WTC11 (cell line): ENCODE measurements at regions not wholly inside any gene's neighbourhood (a gene's known extent, or its start where the extent isn't known, plus 50 kb on each side); places are given as distances from the start of the nearest gene placed in this dataset.

Experiments
- ATAC-seq: fragments of 200-7000 bp; cut with Tn5 transposase; 2 replicates; pipeline ENCODE4 v1.10.0; 2021; ENCODE audit warnings: mild to moderate bottlenecking, moderate library complexity
- CTCF ChIA-PET: fragments of 300-600 bp; sonication (Branson Sonifier 250); formaldehyde crosslinking; loops from one replicate; lab custom pipeline; 2021; ENCODE audit warnings: antibody characterized with exemption; lab: Charles Lee
- POLR2A ChIA-PET: fragments of 350-600 bp; sonication (Branson Sonifier 250); formaldehyde crosslinking; loops from one replicate; lab custom pipeline; 2021; ENCODE audit warnings: antibody characterized with exemption; lab: Charles Lee
- DNase-seq: peaks from one replicate; pipeline ENCODE4 v3.0.0; 2021; ENCODE audit warnings: low spot score
- H3K27ac Mint-ChIP-seq: 2 replicates; pipeline ENCODE4 v1.8.0; 2021; ENCODE audit warnings: mixed read lengths
- H3K27me3 Mint-ChIP-seq: 2 replicates; pipeline ENCODE4 v1.8.0; 2021; ENCODE audit warnings: low read depth, mild to moderate bottlenecking, moderate library complexity, mixed read lengths
- H3K36me3 Mint-ChIP-seq: 2 replicates; pipeline ENCODE4 v1.8.0; 2021; ENCODE audit warnings: mixed read lengths
- H3K4me1 Mint-ChIP-seq: 2 replicates; pipeline ENCODE4 v1.8.0; 2022; ENCODE audit warnings: mixed read lengths
- H3K4me3 Mint-ChIP-seq: 2 replicates; pipeline ENCODE4 v1.8.0; 2021; ENCODE audit warnings: mild to moderate bottlenecking, moderate library complexity, mixed read lengths
- H3K9me3 Mint-ChIP-seq: 2 replicates; pipeline ENCODE4 v1.8.0; 2021; ENCODE audit warnings: mixed read lengths
- ETV6 ChIP-seq: sonication (generic); formaldehyde crosslinking; IDR thresholded peaks from 2 replicates; pipeline ENCODE4 v1.8.1; 2022; ENCODE audit warnings: mild to moderate bottlenecking, missing genetic modification reagents
- IRF2 ChIP-seq: sonication (generic); formaldehyde crosslinking; IDR thresholded peaks from 2 replicates; pipeline ENCODE4 v1.8.0; 2022; ENCODE audit warnings: low read depth, missing genetic modification reagents, borderline replicate concordance
- JUN ChIP-seq: sonication (generic); formaldehyde crosslinking; IDR thresholded peaks from 2 replicates; pipeline ENCODE4 v1.8.0; 2023; ENCODE audit warnings: mild to moderate bottlenecking, missing genetic modification reagents
- NR1H2 ChIP-seq: sonication (generic); formaldehyde crosslinking; IDR thresholded peaks from 2 replicates; pipeline ENCODE4 v1.9.0; 2021; ENCODE audit warnings: mild to moderate bottlenecking, moderate library complexity, missing genetic modification reagents
- OVOL2 ChIP-seq: fragments of 250-450 bp; sonication (Bioruptor Pico); IDR thresholded peaks from 2 replicates; pipeline ENCODE4 v1.9.0; 2021; ENCODE audit warnings: mild to moderate bottlenecking, borderline replicate concordance
- RORB ChIP-seq: fragments of 250-450 bp; sonication (Bioruptor Pico); IDR thresholded peaks from 2 replicates; pipeline ENCODE4 v1.9.0; 2021; ENCODE audit warnings: mild to moderate bottlenecking
- TEAD4 ChIP-seq: sonication (generic); formaldehyde crosslinking; IDR thresholded peaks from 2 replicates; pipeline ENCODE4 v1.8.0; 2022; ENCODE audit warnings: mild to moderate bottlenecking, missing genetic modification reagents
- ZNF232 ChIP-seq: sonication (generic); formaldehyde crosslinking; IDR thresholded peaks from 2 replicates; pipeline ENCODE4 v1.8.0; 2022; ENCODE audit warnings: mild to moderate bottlenecking, missing genetic modification reagents
- ZNF317 ChIP-seq: sonication (generic); formaldehyde crosslinking; IDR thresholded peaks from 2 replicates; pipeline ENCODE4 v1.8.1; 2023; ENCODE audit warnings: low read depth, mild to moderate bottlenecking, moderate library complexity, missing genetic modification reagents, borderline replicate concordance
- ZNF396 ChIP-seq: fragments of 250-450 bp; sonication (Bioruptor Pico); IDR thresholded peaks from 2 replicates; pipeline ENCODE4 v1.8.0; 2021; ENCODE audit warnings: mild to moderate bottlenecking, moderate library complexity, borderline replicate concordance
- TF ChIP-seq, protein P1 (sequence below): sonication (generic); formaldehyde crosslinking; conservative IDR thresholded peaks from 2 replicates; pipeline ENCODE4 v1.8.1; 2023; ENCODE audit warnings: mild to moderate bottlenecking, low read depth, missing genetic modification reagents, moderate library complexity
- TF ChIP-seq, protein P2 (sequence below): fragments of 250-450 bp; sonication (Bioruptor Pico); IDR thresholded peaks from 2 replicates; pipeline ENCODE4 v1.9.0; 2021; ENCODE audit warnings: mild to moderate bottlenecking, borderline replicate concordance
- TF ChIP-seq, protein P3 (sequence below): fragments of 250-450 bp; sonication (Bioruptor Pico); conservative IDR thresholded peaks from 2 replicates; pipeline ENCODE4 v1.9.0; 2021; ENCODE audit warnings: mild to moderate bottlenecking
- TF ChIP-seq, protein P4 (sequence below): sonication (generic); formaldehyde crosslinking; IDR thresholded peaks from 2 replicates; pipeline ENCODE4 v1.8.1; 2022; ENCODE audit warnings: low read depth, missing genetic modification reagents, borderline replicate concordance
- TF ChIP-seq, protein P5 (sequence below): fragments of 200-600 bp; IDR thresholded peaks from 2 replicates; pipeline ENCODE4 v1.8.0; 2022; ENCODE audit warnings: antibody characterized with exemption
- TF ChIP-seq, protein P6 (sequence below): sonication (generic); formaldehyde crosslinking; IDR thresholded peaks from 2 replicates; pipeline ENCODE4 v1.8.0; 2023; ENCODE audit warnings: mild to moderate bottlenecking, missing genetic modification reagents

DNA sequence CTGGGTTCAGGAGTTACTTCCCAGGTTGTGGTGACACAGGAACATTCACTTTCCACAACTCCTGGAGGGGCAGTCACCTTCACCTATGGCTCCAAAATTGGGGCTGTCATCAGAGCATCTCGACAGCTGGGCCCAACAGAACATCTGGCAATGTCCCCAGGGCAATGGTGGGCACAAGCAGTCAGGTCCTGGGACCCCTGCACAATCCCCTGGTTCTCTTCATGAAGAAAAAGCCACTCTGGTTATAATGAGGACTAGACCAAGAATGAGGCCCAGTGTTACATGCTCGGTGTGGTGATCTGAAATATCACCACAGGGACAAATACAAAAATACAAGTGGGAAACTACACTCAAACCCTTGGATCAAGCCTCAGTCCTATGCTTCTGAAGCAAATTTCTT, 89.0 kb upstream of the VPREB1 start (continued):
- TF ChIP-seq IRF2 (CRISPR knock-in tag): no peak
- no peak for TF ChIP-seq NR1H2 (CRISPR knock-in tag)
- TF ChIP-seq ZNF317 (CRISPR knock-in tag): no peak
- TF ChIP-seq, protein P1, sequence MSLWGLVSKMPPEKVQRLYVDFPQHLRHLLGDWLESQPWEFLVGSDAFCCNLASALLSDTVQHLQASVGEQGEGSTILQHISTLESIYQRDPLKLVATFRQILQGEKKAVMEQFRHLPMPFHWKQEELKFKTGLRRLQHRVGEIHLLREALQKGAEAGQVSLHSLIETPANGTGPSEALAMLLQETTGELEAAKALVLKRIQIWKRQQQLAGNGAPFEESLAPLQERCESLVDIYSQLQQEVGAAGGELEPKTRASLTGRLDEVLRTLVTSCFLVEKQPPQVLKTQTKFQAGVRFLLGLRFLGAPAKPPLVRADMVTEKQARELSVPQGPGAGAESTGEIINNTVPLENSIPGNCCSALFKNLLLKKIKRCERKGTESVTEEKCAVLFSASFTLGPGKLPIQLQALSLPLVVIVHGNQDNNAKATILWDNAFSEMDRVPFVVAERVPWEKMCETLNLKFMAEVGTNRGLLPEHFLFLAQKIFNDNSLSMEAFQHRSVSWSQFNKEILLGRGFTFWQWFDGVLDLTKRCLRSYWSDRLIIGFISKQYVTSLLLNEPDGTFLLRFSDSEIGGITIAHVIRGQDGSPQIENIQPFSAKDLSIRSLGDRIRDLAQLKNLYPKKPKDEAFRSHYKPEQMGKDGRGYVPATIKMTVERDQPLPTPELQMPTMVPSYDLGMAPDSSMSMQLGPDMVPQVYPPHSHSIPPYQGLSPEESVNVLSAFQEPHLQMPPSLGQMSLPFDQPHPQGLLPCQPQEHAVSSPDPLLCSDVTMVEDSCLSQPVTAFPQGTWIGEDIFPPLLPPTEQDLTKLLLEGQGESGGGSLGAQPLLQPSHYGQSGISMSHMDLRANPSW (CRISPR knock-in tag): no peak

DNA sequence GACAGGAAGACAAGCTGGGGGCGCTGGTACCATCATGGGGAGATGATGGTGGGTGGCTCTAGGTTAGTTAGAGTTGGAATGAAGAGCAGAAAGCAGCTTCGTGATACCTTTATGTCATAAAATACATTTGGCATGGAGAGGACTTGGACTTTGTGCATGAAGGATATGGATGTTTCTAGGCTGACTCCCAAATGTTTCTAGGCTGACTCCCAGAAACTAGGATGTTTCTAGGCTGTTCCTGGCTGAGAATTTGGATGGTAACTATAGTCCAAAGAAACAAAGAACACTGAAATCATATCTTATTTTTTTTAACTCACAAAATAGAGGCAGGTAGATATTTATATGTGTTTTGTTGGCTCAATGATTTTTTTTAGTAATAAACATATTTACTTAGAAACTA, 89.4 kb upstream of the VPREB1 start:
- DNase-seq (no peak), ATAC-seq (no peak)
- Mint-ChIP-seq H3K36me3 (no peaks in the 10 kb centered on the region), H3K27me3 (peaks cover 100% of the 10 kb centered on the region), H3K4me1 (no peaks in the 10 kb centered on the region), H3K4me3 (no peak overlapping the region), H3K27ac (no peak overlapping the region), H3K9me3 (no peaks in the 10 kb centered on the region)
- TF ChIP-seq, protein P2, sequence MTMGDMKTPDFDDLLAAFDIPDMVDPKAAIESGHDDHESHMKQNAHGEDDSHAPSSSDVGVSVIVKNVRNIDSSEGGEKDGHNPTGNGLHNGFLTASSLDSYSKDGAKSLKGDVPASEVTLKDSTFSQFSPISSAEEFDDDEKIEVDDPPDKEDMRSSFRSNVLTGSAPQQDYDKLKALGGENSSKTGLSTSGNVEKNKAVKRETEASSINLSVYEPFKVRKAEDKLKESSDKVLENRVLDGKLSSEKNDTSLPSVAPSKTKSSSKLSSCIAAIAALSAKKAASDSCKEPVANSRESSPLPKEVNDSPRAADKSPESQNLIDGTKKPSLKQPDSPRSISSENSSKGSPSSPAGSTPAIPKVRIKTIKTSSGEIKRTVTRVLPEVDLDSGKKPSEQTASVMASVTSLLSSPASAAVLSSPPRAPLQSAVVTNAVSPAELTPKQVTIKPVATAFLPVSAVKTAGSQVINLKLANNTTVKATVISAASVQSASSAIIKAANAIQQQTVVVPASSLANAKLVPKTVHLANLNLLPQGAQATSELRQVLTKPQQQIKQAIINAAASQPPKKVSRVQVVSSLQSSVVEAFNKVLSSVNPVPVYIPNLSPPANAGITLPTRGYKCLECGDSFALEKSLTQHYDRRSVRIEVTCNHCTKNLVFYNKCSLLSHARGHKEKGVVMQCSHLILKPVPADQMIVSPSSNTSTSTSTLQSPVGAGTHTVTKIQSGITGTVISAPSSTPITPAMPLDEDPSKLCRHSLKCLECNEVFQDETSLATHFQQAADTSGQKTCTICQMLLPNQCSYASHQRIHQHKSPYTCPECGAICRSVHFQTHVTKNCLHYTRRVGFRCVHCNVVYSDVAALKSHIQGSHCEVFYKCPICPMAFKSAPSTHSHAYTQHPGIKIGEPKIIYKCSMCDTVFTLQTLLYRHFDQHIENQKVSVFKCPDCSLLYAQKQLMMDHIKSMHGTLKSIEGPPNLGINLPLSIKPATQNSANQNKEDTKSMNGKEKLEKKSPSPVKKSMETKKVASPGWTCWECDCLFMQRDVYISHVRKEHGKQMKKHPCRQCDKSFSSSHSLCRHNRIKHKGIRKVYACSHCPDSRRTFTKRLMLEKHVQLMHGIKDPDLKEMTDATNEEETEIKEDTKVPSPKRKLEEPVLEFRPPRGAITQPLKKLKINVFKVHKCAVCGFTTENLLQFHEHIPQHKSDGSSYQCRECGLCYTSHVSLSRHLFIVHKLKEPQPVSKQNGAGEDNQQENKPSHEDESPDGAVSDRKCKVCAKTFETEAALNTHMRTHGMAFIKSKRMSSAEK (CRISPR knock-in tag): no peak
- TF ChIP-seq RORB (CRISPR knock-in tag): no peak
- ChIA-PET POLR2A (no interaction called here), CTCF (interaction anchor here (1.1 kb wide), 1 partner anchor 44 kb away, joined by 4 read pairs; no protein-coding TSS in a partner anchor)

DNA sequence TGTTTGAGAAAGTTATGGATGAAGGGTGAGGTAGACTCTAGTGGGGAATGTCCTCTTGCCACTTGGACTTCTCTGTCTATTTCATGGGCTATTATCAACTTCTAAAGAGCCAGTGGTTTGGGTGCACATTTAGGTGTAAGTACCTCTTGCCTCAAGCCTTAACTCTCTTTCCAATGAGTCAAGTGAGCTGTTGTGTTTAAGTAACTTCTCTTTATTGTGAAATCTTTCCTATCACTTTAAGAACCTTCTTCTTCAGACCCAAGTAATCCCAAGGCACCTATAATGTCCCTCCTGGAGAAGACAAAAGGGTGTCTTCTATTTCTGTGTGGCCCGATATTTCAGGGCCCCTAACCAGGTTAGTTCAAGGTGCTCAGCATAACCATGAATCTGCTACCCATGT, 90.5 kb upstream of the VPREB1 start:
- DNase-seq (no peak), ATAC-seq (no peak)
- Mint-ChIP-seq H3K9me3 (no peaks in the 10 kb centered on the region), H3K27ac (no peak overlapping the region), H3K4me1 (no peaks in the 10 kb centered on the region), H3K36me3 (no peaks in the 10 kb centered on the region), H3K4me3 (no peak overlapping the region), H3K27me3 (peaks cover 100% of the 10 kb centered on the region)
- ChIA-PET POLR2A (no interaction called here), CTCF (interaction anchor here (2.0 kb wide), 1 partner anchor 43 kb away, joined by 6 read pairs; no protein-coding TSS in a partner anchor)
- TF ChIP-seq JUN (CRISPR knock-in tag) (no peak), ETV6 (CRISPR knock-in tag) (no peak), ZNF396 (CRISPR knock-in tag) (no peak), TEAD4 (CRISPR knock-in tag) (no peak), OVOL2 (CRISPR knock-in tag) (no peak), ZNF232 (CRISPR knock-in tag) (no peak)
- TF ChIP-seq, protein P3, sequence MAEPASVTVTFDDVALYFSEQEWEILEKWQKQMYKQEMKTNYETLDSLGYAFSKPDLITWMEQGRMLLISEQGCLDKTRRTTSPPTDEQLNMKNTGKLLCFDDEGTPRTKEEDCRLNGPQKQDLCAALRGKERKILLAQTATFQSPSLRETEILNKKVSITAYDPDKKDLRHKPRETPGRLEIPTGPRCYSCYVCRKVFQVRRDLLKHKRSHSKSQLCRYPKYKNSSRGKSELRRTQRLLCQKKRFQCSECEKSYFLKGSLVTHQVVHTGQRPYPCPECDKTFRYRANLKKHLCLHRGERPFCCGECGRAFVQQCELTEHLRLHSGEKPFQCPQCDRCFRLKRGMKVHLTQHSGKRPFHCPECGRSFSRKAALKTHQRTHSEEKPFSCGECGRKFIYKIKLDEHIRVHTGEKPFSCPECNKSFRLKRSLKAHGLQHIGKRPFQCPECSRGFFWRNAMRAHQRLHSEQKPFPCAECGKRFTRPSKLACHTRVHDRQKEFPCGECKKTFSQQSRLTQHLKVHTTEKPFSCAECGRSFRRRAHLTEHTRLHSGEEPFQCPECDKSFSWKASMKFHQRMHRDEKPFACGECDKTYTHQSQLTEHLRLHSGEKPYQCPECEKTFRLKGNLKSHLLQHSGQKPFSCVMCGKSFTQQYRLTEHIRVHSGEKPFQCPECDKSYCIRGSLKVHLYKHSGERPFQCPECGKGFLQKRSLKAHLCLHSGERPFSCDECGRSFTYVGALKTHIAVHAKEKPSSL (CRISPR knock-in tag): no peak
- TF ChIP-seq, protein P4, sequence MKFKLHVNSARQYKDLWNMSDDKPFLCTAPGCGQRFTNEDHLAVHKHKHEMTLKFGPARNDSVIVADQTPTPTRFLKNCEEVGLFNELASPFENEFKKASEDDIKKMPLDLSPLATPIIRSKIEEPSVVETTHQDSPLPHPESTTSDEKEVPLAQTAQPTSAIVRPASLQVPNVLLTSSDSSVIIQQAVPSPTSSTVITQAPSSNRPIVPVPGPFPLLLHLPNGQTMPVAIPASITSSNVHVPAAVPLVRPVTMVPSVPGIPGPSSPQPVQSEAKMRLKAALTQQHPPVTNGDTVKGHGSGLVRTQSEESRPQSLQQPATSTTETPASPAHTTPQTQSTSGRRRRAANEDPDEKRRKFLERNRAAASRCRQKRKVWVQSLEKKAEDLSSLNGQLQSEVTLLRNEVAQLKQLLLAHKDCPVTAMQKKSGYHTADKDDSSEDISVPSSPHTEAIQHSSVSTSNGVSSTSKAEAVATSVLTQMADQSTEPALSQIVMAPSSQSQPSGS (CRISPR knock-in tag): no peak
- TF ChIP-seq, protein P5, sequence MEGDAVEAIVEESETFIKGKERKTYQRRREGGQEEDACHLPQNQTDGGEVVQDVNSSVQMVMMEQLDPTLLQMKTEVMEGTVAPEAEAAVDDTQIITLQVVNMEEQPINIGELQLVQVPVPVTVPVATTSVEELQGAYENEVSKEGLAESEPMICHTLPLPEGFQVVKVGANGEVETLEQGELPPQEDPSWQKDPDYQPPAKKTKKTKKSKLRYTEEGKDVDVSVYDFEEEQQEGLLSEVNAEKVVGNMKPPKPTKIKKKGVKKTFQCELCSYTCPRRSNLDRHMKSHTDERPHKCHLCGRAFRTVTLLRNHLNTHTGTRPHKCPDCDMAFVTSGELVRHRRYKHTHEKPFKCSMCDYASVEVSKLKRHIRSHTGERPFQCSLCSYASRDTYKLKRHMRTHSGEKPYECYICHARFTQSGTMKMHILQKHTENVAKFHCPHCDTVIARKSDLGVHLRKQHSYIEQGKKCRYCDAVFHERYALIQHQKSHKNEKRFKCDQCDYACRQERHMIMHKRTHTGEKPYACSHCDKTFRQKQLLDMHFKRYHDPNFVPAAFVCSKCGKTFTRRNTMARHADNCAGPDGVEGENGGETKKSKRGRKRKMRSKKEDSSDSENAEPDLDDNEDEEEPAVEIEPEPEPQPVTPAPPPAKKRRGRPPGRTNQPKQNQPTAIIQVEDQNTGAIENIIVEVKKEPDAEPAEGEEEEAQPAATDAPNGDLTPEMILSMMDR: no peak
- TF ChIP-seq, protein P6, sequence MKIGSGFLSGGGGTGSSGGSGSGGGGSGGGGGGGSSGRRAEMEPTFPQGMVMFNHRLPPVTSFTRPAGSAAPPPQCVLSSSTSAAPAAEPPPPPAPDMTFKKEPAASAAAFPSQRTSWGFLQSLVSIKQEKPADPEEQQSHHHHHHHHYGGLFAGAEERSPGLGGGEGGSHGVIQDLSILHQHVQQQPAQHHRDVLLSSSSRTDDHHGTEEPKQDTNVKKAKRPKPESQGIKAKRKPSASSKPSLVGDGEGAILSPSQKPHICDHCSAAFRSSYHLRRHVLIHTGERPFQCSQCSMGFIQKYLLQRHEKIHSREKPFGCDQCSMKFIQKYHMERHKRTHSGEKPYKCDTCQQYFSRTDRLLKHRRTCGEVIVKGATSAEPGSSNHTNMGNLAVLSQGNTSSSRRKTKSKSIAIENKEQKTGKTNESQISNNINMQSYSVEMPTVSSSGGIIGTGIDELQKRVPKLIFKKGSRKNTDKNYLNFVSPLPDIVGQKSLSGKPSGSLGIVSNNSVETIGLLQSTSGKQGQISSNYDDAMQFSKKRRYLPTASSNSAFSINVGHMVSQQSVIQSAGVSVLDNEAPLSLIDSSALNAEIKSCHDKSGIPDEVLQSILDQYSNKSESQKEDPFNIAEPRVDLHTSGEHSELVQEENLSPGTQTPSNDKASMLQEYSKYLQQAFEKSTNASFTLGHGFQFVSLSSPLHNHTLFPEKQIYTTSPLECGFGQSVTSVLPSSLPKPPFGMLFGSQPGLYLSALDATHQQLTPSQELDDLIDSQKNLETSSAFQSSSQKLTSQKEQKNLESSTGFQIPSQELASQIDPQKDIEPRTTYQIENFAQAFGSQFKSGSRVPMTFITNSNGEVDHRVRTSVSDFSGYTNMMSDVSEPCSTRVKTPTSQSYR (CRISPR knock-in tag): no peak
